Vagina (tissue), 2 donors: ENCODE measurements at regions not wholly inside any gene's neighbourhood (a gene's known extent, or its start where the extent isn't known, plus 50 kb on each side); places are given as distances from the start of the nearest gene placed in this dataset.

Experiments used
- DNase-seq, 2 donors: peaks; one replicate each; pipeline ENCODE4 v3.0.0-alpha.2; 2017; ENCODE audit errors: extremely low spot score in 2 of 2
- H3K27ac ChIP-seq: fragments of 200-600 bp; sonication (generic); one replicate; pipeline ENCODE4 v1.5.1; 2019
- H3K27me3 ChIP-seq: fragments of 200-600 bp; sonication (generic); one replicate; pipeline ENCODE4 v1.5.1; 2019
- H3K36me3 ChIP-seq, 2 donors: fragments of 200-600 bp; sonication (generic); one replicate each; pipeline ENCODE4 v1.5.1; 2017 to 2019
- H3K4me1 ChIP-seq: fragments of 200-600 bp; sonication (generic); one replicate; pipeline ENCODE4 v1.5.1; 2019
- H3K4me3 ChIP-seq, 2 donors: fragments of 200-600 bp; sonication (generic); 1 replicate in 1 of 2; 2 replicates in 1 of 2; pipeline ENCODE4 v1.5.1; 2016 to 2019
- H3K9me3 ChIP-seq: fragments of 200-600 bp; sonication (generic); one replicate; pipeline ENCODE4 v1.5.1; 2019
- CTCF ChIP-seq, 3 experiments: fragments of 450-650 bp in 2 of 3; fragments of 200-600 bp in 1 of 3; sonication (generic) in 1 of 3; IDR thresholded peaks; one replicate each; pipeline ENCODE4 v1.5.1; 2017 to 2019; ENCODE audit warnings: antibody characterized with exemption in 3 of 3, mild to moderate bottlenecking in 2 of 3, moderate library complexity in 2 of 3
- POLR2A ChIP-seq, 2 donors: fragments of 450-650 bp; IDR thresholded peaks; one replicate each; pipeline ENCODE4 v1.6.1; 2017; ENCODE audit warnings: antibody characterized with exemption in 2 of 2, mild to moderate bottlenecking in 2 of 2, moderate library complexity in 2 of 2
- POLR2AphosphoS5 ChIP-seq, 2 donors: sonication (generic); formaldehyde crosslinking; IDR thresholded peaks; one replicate each; pipeline ENCODE4 v1.9.0; 2017; ENCODE audit warnings: antibody characterized with exemption in 2 of 2, mild to moderate bottlenecking in 2 of 2, low read depth in 1 of 2; ENCODE audit not compliant: insufficient read depth in 1 of 2
- intact Hi-C: fragments of 100-400 bp; cut with DNase I; formaldehyde crosslinking; loops from one replicate; pipeline ENCODE4 v1.15.1; 2023

DNA sequence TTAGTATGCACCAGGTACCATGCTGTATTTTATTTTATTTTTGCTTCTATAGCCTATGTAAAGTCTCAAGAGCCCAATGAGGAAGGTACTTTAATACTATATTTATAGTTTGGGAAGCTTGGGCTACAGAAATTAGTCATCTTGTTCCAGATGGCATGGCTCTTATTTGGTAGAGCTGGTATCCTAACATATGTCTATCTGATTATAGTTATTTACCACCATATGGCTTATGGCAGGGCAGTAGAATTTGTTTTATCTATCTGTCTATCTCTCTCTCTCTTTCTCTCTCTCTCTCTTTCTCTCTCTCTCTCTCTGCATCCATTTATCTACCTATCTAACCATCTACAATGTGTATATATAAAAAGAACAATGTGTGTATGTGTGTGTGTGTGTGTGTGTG, 1293.7 kb upstream of the SLC39A10 start:
- Histone ChIP-seq H3K36me3 (no peaks in the 10 kb centered on the region), H3K9me3 (no peaks in the 10 kb centered on the region), H3K4me3 (no peak overlapping the region), H3K27me3 (no peaks in the 10 kb centered on the region), H3K27ac (no peak overlapping the region), H3K4me1 (no peaks in the 10 kb centered on the region)
- TF ChIP-seq CTCF (IDR thresholded peaks at IDR 0.05) (no peak), POLR2AphosphoS5 (IDR thresholded peaks at IDR 0.05; ENCODE audit: insufficient read depth in 1 of 2, low read depth in 1 of 2) (no peak), POLR2A (IDR thresholded peaks at IDR 0.05) (no peak)
- DNase-seq: no peak
- intact Hi-C loops: no loop called here

- H3K4me1 ChIP-seq: no peaks in the 10 kb centered on the region
- no peak overlapping the region for H3K4me3 ChIP-seq
- no peak for DNase-seq
- H3K36me3 ChIP-seq: no peaks in the 10 kb centered on the region
- no peak for TF ChIP-seq CTCF (IDR thresholded peaks at IDR 0.05)
- no peak for TF ChIP-seq POLR2A (IDR thresholded peaks at IDR 0.05)
- TF ChIP-seq POLR2AphosphoS5 (IDR thresholded peaks at IDR 0.05; ENCODE audit: insufficient read depth in 1 of 2, low read depth in 1 of 2): no peak
- H3K27ac ChIP-seq: no peak overlapping the region
- H3K9me3 ChIP-seq: no peaks in the 10 kb centered on the region
- intact Hi-C loops: no loop called here
- H3K27me3 ChIP-seq: no peaks in the 10 kb centered on the region
Observed at GRCh38 chr2:194352505-194352904, 1304.5 kb upstream of the SLC39A10 start.

GRCh38 chr2:194346193-194346592, 1310.8 kb upstream of the SLC39A10 start:
- Histone ChIP-seq H3K36me3 (no peaks in the 10 kb centered on the region), H3K4me1 (no peaks in the 10 kb centered on the region), H3K4me3 (no peak overlapping the region), H3K9me3 (no peaks in the 10 kb centered on the region), H3K27me3 (no peaks in the 10 kb centered on the region), H3K27ac (no peak overlapping the region)
- no peak for TF ChIP-seq CTCF (IDR thresholded peaks at IDR 0.05)
- TF ChIP-seq POLR2AphosphoS5 (IDR thresholded peaks at IDR 0.05; ENCODE audit: insufficient read depth in 1 of 2, low read depth in 1 of 2): no peak
- TF ChIP-seq POLR2A (IDR thresholded peaks at IDR 0.05): no peak
- DNase-seq: no peak
- intact Hi-C loops: no loop called here

DNA sequence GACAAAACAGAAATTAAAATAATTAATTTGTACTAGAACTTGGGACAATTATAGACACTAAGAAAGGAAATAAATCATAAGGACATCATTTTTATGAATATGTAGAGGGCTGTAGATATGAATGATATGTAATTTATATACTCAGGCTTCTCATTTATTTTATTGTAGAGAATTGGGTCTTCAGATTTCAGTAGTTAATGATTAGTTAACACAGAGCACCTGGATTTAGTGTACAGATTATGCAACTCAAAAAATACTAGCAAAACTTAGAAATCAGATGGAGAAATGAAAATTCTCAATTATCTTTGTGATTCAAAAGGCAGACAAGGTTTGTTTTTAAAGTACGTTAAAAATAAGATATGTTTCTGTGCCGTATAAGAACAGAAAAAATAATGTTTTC, 1311.7 kb upstream of the SLC39A10 start:
- TF ChIP-seq POLR2AphosphoS5 (IDR thresholded peaks at IDR 0.05; ENCODE audit: insufficient read depth in 1 of 2, low read depth in 1 of 2): no peak
- no peak overlapping the region for H3K27ac ChIP-seq
- no peaks in the 10 kb centered on the region for H3K9me3 ChIP-seq
- H3K4me1 ChIP-seq: no peaks in the 10 kb centered on the region
- H3K27me3 ChIP-seq: no peaks in the 10 kb centered on the region
- no peak for DNase-seq
- intact Hi-C loops: no loop called here
- no peak overlapping the region for H3K4me3 ChIP-seq
- H3K36me3 ChIP-seq: no peaks in the 10 kb centered on the region

GRCh38 chr2:194343167-194343566, 1313.9 kb upstream of the SLC39A10 start:
- H3K36me3 ChIP-seq: no peaks in the 10 kb centered on the region
- no peak overlapping the region for H3K27ac ChIP-seq
- H3K4me3 ChIP-seq: no peak overlapping the region
- no peak for TF ChIP-seq CTCF (IDR thresholded peaks at IDR 0.05)
- TF ChIP-seq POLR2AphosphoS5 (IDR thresholded peaks at IDR 0.05; ENCODE audit: insufficient read depth in 1 of 2, low read depth in 1 of 2): no peak
- TF ChIP-seq POLR2A (IDR thresholded peaks at IDR 0.05): no peak
- intact Hi-C loops: no loop called here
- H3K9me3 ChIP-seq: no peaks in the 10 kb centered on the region
- H3K4me1 ChIP-seq: no peaks in the 10 kb centered on the region
- DNase-seq: no peak
- no peaks in the 10 kb centered on the region for H3K27me3 ChIP-seq
